AG04449 (cell line): ENCODE measurements at regions not wholly inside any gene's neighbourhood (a gene's known extent, or its start where the extent isn't known, plus 50 kb on each side); places are given as distances from the start of the nearest gene placed in this dataset.

Source experiments
- CTCF ChIA-PET: fragments of 350-600 bp; formaldehyde crosslinking; extraction: SDS; loops from one replicate; lab custom pipeline; 2021; ENCODE audit warnings: antibody characterized with exemption; lab: Yijun Ruan, JAX
- POLR2A ChIA-PET: fragments of 400-600, 350-600 bp; formaldehyde crosslinking; extraction: SDS; loops from one replicate; lab custom pipeline; 2020; ENCODE audit warnings: antibody characterized with exemption, inconsistent platforms; lab: Yijun Ruan, JAX
- DNase-seq: peaks from one replicate; pipeline ENCODE4 v3.0.0-alpha.2; 2010; ENCODE audit warnings: low read depth, low spot score
- H3K4me3 ChIP-seq: 2 replicates; pipeline ENCODE4 v1.5.1; 2011; ENCODE audit warnings: low read depth, mild to moderate bottlenecking, control low read depth, low read length
- CTCF ChIP-seq: IDR thresholded peaks from one replicate; pipeline ENCODE4 v1.5.1; 2011; ENCODE audit warnings: mild to moderate bottlenecking, moderate library complexity, low read length, control low read depth, inconsistent platforms; ENCODE audit not compliant: insufficient read depth; ENCODE audit errors: missing control alignments

- no peak overlapping the region for H3K4me3 ChIP-seq
- POLR2A ChIA-PET = no interaction called here
- CTCF ChIA-PET = no interaction called here
- no peak for DNase-seq
- no peak for TF ChIP-seq CTCF
Observed at GRCh38 chr13:105552078-105552477, 983.4 kb downstream of the EFNB2 start.

- H3K4me3 ChIP-seq = no peak overlapping the region
- ChIA-PET POLR2A (no interaction called here), CTCF (no interaction called here)
- TF ChIP-seq CTCF = no peak
- DNase-seq = no peak
Observed at GRCh38 chr13:105547851-105548250, 987.6 kb downstream of the EFNB2 start.

GRCh38 chr13:105545811-105546210 is 989.7 kb downstream of the EFNB2 start:
- no peak overlapping the region for H3K4me3 ChIP-seq
- TF ChIP-seq CTCF = no peak
- ChIA-PET POLR2A (no interaction called here), CTCF (no interaction called here)
- DNase-seq = no peak

GRCh38 chr13:105543742-105544141 is 991.7 kb downstream of the EFNB2 start:
- H3K4me3 ChIP-seq = no peak overlapping the region
- no peak for TF ChIP-seq CTCF
- CTCF ChIA-PET = no interaction called here
- DNase-seq = no peak
- POLR2A ChIA-PET = no interaction called here

- no peak overlapping the region for H3K4me3 ChIP-seq
- ChIA-PET CTCF (no interaction called here), POLR2A (no interaction called here)
- no peak for DNase-seq
- no peak for TF ChIP-seq CTCF
Observed at GRCh38 chr13:105541565-105541964, 993.9 kb downstream of the EFNB2 start.

- DNase-seq = no peak
- ChIA-PET POLR2A (no interaction called here), CTCF (no interaction called here)
- H3K4me3 ChIP-seq = no peak overlapping the region
- no peak for TF ChIP-seq CTCF
Observed at GRCh38 chr13:105538346-105538745, 997.1 kb downstream of the EFNB2 start.
